ENCODE measurements at regions not wholly inside any gene's neighbourhood (a gene's known extent, or its start where the extent isn't known, plus 50 kb on each side); places are given as distances from the start of the nearest gene placed in this dataset.

- no peak for TF ChIP-seq CTCF (IDR thresholded peaks at IDR 0.05; ENCODE audit: low read length)
- TF ChIP-seq EZH2 (optimal IDR thresholded peaks at IDR 0.05; ENCODE audit: low read depth, low read length) = no peak
- TF ChIP-seq EZH2phosphoT487 (IDR thresholded peaks at IDR 0.05; ENCODE audit: low read length) = no peak
These were observed 436.9 kb upstream of the GYPC start for GRCh38 chr2:126219081-126219480.
